ENCODE measurements at regions not wholly inside any gene's neighbourhood (a gene's known extent, or its start where the extent isn't known, plus 50 kb on each side); places are given as distances from the start of the nearest gene placed in this dataset.
"Not testable (repeated sequence)": the region's sequence is repeated elsewhere in the genome, so short reads cannot be mapped to it uniquely, and the experiment has no call there.

DNA sequence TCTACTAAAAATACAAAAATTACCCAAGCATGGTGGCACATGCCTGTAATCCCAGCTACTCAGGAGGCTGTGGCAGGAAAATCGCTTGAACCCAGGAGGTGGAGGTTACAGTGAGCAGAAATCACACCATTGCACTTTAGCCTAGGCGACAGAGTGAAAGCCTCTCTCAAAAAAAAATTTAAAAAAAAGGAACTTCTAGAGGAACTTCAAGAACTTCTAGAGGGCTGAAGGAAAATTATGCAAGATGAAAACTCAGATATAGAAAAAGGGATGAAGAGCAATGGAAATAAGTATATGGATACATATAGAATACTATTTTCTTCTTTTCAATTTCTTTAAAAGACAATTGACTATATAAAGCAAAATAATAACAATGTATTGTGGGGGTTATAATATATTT lies 51.2 kb upstream of the PRR5 start:
- DNase-seq, result no peak

DNA sequence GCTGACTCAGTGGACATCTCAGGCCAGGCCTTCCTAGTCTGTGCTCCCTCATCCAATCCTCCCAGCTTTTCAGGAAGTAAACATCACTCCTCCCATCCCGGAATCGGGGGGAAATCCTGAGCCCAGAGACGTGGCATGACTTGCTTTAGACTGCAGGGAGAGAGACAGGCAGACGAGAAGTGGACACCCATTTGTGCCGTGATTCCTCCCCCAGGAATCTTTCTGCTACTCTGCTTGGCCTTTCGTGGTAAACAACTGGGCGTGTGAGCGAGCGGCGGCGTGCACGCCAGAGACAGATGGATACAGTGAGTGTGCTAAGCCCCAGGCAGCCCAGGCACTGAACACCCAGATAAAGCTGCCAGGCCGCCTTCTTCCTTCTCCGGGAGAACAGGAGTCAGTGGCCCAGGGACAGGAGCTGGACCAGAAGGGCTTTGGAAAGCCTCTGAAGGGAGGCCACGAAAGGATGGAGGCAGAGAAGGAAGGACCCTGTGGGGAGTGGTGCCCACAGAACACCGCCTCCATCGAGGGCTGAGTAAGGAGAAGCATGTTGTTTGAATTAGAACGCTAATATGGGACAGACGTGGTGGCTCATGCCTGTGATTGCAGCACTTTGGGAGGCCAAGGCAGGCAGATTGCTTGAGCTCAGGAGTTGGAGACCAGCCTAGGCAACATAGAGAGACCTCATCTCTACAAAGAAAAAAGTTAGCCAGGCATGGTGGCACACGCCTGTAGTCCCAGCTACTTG lies 53.0 kb upstream of the PRR5 start:
- peak in 2 of 56 donors; percentile 18 to 25 for DNase-seq

DNA sequence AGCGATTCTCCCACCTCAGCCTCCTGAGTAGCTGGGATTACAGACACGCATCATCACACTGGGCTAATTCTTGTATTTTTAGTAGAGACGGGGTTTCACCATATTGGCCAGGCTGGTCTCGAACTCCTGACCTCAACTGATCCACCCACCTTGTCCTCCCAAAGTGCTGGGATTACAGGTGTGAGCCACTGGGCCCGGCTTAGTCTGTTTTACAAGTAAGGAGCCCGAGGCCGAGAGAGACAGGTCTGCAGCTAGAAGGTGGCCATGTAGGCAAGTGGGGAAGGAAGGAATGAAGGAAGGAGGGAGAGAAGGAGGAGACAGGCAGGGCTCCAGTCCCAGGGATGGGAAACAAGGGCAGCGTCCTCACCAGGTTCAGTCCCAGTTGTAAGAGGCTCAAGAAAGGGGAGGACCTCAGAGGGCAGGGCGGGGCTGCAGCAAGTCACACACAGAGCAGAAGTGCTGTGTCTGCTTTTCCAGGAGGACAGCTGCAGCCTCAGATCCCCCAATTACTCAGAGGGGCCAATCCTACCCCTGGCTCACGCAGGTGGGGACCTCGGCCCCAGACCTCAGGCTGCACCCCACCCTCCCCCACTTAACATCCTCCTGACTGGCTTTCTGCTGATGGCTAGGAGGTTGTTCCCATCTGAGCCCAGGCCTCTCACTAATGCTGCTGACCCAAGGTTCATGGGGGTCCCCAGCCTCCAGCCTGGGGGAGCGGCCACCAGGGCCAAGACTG lies 53.8 kb upstream of the PRR5 start:
- DNase-seq, result no peak

GRCh38 chr22:44647141-44647540 lies 54.9 kb upstream of the PRR5 start:
- no peak for DNase-seq

- no peak for DNase-seq
Measured at GRCh38 chr22:44646668-44647067, 55.3 kb upstream of the PRR5 start.

DNA sequence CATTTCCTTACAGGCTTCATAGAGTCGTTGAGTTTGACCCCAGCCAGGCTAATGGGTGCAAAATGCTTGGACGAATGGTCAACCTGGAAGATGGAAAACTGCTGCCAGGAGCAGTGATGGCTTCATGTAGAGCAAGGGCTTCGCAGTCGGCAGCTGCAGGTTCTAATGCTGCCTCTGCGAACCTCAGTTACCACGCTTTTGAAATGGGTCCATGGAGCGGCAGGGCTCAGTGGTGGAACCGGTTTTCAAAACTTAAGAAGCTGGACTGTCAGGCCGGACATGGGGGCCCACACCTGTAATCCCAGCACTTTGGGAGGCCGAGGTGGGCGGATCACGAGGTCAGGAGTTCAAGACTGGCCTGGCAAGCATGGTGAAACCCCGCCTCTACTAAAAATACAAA lies 55.9 kb upstream of the PRR5 start:
- DNase-seq, result no peak

DNA sequence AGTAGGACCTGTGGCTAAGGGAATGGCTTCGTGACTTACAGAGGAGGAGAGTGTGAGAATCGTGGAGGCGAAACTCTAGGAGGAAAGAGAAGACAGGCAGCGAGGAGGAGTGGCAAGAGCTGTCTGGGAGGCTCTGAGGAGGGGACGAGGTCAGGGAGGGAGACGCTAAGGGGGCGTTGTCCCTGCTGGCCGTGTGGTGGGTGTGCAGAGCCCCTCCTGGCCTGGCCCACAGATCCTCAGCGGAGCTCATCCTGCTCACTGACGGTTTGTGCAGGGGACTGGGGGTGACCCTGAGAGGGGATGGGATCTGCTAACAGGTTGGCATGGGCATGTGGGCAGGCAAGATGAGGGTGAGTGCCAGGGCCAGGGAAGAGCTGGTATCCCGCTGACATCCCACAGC lies 56.5 kb upstream of the PRR5 start:
- DNase-seq, result no peak

- DNase-seq, result no peak
Measured at GRCh38 chr22:44645083-44645482, 56.9 kb upstream of the PRR5 start.

- not testable (repeated sequence) for DNase-seq
Measured at GRCh38 chr22:44643526-44644101, 58.4 kb upstream of the PRR5 start.

- no peak for DNase-seq
Measured at GRCh38 chr22:44642096-44642644, 59.8 kb upstream of the PRR5 start.

DNA sequence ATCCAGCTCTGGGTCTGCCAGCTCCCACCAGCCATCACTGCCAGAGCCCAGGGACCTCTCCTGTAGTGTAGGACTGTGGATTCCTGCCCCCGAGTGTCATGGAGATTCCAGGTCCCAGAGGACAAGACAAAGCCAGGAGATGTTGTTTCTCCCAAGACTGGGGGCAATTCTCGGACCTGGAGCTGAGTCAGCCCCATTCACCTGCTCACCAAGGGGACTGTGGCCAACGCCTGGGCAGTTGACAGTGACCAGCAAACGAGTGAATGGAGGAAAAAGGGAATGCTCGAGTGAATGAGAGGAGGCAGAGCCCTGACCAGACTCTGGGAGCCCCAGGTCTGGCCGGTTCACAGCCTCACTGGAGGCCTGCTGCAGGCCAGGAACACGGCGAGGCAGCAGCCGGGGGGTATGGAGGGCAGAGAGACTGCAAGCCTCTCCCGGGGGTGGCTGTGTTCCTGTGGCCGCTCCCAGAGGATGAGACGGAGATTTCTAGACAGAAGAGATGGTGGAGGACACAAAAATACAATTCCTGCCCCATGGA lies 61.3 kb upstream of the PRR5 start:
- DNase-seq, result no peak

DNA sequence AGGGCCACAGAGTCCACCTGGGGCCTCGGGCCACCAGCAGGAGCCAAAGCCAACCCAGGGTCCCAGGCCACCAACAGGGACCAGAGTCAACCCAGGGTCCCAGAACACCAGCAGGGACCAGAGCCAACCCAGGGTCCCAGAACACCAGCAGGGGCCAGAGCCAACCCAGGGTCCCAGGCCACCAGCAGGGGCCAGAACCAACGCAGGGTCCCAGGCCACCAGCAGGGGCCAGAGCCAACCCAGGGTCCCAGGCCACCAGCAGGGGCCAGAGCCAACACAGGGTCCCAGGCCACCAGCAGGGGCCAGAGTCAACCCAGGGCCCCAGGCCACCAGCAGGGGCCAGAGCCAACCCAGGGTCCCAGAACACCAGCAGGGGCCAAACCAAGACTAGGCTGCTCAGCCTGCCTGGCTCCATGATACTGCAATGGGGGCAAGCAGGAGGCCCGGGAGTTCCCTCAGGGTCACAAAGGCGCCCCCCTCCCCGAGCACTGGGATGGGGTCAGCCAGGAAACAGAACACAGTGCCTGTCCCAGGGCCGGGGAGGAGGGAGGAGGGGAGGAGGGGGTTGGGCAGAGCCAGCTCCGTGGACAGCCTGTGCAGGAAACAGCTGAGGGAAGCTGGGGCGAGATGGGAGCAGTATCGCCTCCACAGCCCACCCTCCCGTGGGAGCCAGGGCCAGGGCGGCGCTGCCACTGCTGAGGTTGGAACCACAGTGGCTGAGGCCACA lies 62.0 kb upstream of the PRR5 start:
- peak in 2 of 56 donors; percentile 16 to 26 for DNase-seq

GRCh38 chr22:44638971-44639760 lies 62.8 kb upstream of the PRR5 start:
- peak in 27 of 56 donors; percentile 13 to 74 (median 41) for DNase-seq

GRCh38 chr22:44636502-44637206 lies 65.3 kb upstream of the PRR5 start:
- DNase-seq, result not testable (repeated sequence)

GRCh38 chr22:44635567-44635966 lies 66.4 kb upstream of the PRR5 start:
- DNase-seq, result not testable (repeated sequence)

- DNase-seq, result no peak
Measured at GRCh38 chr22:44634426-44635321, 67.3 kb upstream of the PRR5 start.

DNA sequence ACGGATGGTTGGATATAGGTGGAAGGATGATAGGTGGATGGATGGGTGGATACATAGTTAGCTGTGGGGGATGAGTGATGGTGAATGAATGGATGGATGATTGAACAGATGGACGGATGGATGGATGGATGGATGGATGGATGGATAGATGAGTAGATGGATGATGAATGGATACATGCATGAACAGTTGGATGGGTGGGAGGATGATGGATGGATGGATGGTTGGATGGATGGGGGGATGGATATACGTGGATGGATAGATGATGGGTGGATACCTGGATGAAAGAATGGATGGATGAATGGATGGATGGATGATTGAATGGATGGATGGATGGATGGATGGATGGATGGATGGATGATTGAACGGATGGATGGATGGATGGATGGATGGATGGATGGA lies 68.4 kb upstream of the PRR5 start:
- DNase-seq, result no peak

- DNase-seq, result no peak
Measured at GRCh38 chr22:44632541-44633396, 69.2 kb upstream of the PRR5 start.
